ENCODE measurements at regions not wholly inside any gene's neighbourhood (a gene's known extent, or its start where the extent isn't known, plus 50 kb on each side); places are given as distances from the start of the nearest gene placed in this dataset.

DNA sequence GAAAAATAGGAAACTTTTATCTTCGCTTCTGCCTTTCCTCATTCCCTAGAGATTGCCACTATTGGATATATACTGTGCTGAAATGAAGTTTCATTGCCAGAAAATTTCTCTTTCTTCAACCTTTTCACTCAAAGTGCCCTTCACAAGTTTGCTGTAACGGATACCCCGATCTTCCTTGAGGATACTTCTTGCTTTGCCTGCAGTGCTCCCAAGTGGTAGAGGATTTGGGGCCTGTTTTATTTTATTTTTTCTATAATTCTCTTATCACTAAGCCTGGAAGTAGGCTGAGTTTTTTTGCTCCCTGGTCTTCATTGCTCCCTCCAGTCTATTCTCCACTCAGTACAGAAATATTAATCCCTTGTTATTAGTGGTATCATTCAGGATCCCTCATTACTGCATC is 481.4 kb upstream of the CDH18 start:
- TF ChIP-seq, protein P1, sequence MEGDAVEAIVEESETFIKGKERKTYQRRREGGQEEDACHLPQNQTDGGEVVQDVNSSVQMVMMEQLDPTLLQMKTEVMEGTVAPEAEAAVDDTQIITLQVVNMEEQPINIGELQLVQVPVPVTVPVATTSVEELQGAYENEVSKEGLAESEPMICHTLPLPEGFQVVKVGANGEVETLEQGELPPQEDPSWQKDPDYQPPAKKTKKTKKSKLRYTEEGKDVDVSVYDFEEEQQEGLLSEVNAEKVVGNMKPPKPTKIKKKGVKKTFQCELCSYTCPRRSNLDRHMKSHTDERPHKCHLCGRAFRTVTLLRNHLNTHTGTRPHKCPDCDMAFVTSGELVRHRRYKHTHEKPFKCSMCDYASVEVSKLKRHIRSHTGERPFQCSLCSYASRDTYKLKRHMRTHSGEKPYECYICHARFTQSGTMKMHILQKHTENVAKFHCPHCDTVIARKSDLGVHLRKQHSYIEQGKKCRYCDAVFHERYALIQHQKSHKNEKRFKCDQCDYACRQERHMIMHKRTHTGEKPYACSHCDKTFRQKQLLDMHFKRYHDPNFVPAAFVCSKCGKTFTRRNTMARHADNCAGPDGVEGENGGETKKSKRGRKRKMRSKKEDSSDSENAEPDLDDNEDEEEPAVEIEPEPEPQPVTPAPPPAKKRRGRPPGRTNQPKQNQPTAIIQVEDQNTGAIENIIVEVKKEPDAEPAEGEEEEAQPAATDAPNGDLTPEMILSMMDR (IDR thresholded peaks at IDR 0.05) = no peak

DNA sequence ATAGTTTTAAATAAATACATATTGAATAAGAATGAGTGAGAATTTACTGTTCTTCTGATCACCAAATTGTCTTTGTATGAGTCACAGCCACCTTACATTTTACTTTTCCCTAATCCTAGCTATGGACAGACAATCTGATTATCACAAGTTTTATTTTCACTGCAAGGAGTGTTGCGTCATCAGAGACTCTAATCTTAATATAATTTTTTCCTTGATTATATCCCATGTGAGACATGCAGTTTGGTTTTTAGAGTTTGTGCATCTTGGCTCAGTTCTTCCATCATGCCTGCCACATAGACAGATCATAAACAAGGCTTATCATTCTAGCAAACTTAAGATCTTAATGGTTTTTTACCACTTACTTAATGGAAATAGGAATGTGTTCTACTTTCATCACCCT is 478.5 kb upstream of the CDH18 start:
- TF ChIP-seq, protein P1 (IDR thresholded peaks at IDR 0.05) = no peak

- TF ChIP-seq, protein P1 (IDR thresholded peaks at IDR 0.05) = no peak
These were observed 475.2 kb upstream of the CDH18 start for GRCh38 chr5:20463206-20463605.

- TF ChIP-seq, protein P1 (IDR thresholded peaks at IDR 0.05) = no peak
These were observed 458.1 kb upstream of the CDH18 start for GRCh38 chr5:20446121-20446520.

- TF ChIP-seq, protein P1 (IDR thresholded peaks at IDR 0.05) = no peak
These were observed 457.4 kb upstream of the CDH18 start for GRCh38 chr5:20445326-20445860.

DNA sequence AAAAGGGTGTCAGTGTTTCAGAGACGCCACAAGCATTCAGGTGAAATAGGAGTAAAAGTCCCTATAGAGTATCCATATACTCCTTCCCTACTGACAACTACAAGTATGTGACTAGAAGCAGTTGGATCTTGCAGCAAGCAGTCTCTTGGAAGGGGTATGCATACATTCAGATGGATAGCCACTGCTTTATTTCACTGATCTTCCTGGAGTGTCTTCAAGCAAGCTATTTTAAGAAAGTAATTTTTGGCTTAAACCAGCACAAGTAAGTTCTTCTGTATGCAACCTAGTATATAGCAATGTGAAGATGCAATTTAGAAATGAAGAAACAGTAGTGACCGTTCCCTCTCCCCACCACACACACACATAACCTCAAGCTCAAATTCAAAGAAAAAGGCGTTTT is 446.8 kb upstream of the CDH18 start:
- TF ChIP-seq, protein P1 (IDR thresholded peaks at IDR 0.05) = no peak

DNA sequence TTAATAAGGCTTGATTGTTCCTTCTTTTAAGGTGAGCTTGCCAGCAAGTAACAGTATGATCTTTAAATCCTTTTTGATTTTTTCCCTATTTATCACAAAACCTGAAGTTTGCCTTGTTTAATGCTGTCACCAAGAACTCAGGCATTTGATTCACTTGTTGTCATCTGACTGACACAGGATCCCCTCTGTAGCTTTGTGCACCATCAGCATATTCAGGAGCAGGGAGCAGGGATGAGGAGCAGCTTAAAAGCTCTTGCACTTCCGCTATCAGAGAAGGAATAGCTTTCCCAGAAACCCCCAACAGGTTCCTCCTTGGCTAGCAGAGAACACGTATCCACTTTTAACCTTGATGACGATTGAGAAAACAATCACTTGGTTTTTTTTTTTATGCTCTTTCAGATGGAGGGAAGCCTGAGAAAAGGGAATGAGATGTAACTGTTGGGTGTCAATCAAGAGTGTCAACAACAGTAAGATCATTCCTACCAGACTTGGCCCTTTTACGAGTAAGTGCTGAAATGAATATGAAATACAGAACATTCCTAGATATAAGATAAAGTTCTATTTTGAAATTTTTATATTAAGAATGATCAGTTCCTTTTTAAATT is 433.1 kb upstream of the CDH18 start:
- TF ChIP-seq, protein P1 (IDR thresholded peaks at IDR 0.05) = no peak

Measured in LNCAP (cell line).